Suprapubic skin (tissue), 3 donors: ENCODE measurements at regions not wholly inside any gene's neighbourhood (a gene's known extent, or its start where the extent isn't known, plus 50 kb on each side); places are given as distances from the start of the nearest gene placed in this dataset.

ENCODE experiments used
- CTCF ChIP-seq, 2 donors: fragments of 200-600 bp in 1 of 2; fragments of 450-650 bp in 1 of 2; sonication (generic) in 1 of 2; IDR thresholded peaks; one replicate each; pipeline ENCODE4 v1.5.1; 2016 to 2019; ENCODE audit warnings: antibody characterized with exemption in 2 of 2, mild to moderate bottlenecking in 1 of 2, moderate library complexity in 1 of 2
- POLR2A ChIP-seq, 2 donors: fragments of 450-650 bp; IDR thresholded peaks; one replicate each; pipeline ENCODE4 v1.6.1; 2017; ENCODE audit warnings: antibody characterized with exemption in 2 of 2, mild to moderate bottlenecking in 2 of 2, moderate library complexity in 2 of 2

GRCh38 chr13:84569366-84569765 is 687.1 kb upstream of the SLITRK1 start:
- TF ChIP-seq CTCF (IDR thresholded peaks at IDR 0.05) (no peak), POLR2A (IDR thresholded peaks at IDR 0.05) (no peak)
